GM12878 (cell line): ENCODE measurements at regions not wholly inside any gene's neighbourhood (a gene's known extent, or its start where the extent isn't known, plus 50 kb on each side); places are given as distances from the start of the nearest gene placed in this dataset.

Experiments used
- ATAC-seq: fragments of 200-7000 bp; cut with Tn5 transposase; 3 replicates; pipeline ENCODE4 v1.9.1; 2020; ENCODE audit warnings: mild to moderate bottlenecking, moderate library complexity
- BruUV-seq: library from RNA; stranded (reverse); fragments of 400-500 nt; replicated peaks from 2 replicates; lab custom pipeline; 2021; lab: Mats Ljungman, UMichigan
- CTCF ChIA-PET: fragments of 300-600 bp; sonication (Branson Sonifier 250); formaldehyde crosslinking; extraction: SDS; loops from one replicate; lab custom pipeline; 2021; ENCODE audit warnings: inconsistent platforms; lab: Yijun Ruan, JAX
- POLR2A ChIA-PET: fragments of 350-600 bp; formaldehyde crosslinking; extraction: SDS; loops from one replicate; lab custom pipeline; 2021; ENCODE audit warnings: inconsistent platforms; lab: Charles Lee
- RAD21 ChIA-PET: fragments of 300-600 bp; sonication (Branson Sonifier 250); formaldehyde crosslinking; loops from one replicate; lab custom pipeline; 2023; ENCODE audit warnings: antibody characterized with exemption; ENCODE audit not compliant: unreplicated experiment; lab: Charles Lee
- SMC1A ChIA-PET: fragments of 300-600 bp; sonication (Branson Sonifier 250); formaldehyde crosslinking; loops from one replicate; lab custom pipeline; 2023; ENCODE audit not compliant: unreplicated experiment, uncharacterized antibody; lab: Charles Lee
- DNase-seq: peaks from one replicate; pipeline ENCODE4 v3.0.0-alpha.2; 2011; ENCODE audit warnings: low read depth, low spot score
- FAIRE-seq: peaks from 3 replicates; lab custom pipeline; 2011; peaks lifted over from hg19 to GRCh38; lab: Jason Lieb, UNC
- H2AFZ ChIP-seq: 2 replicates; pipeline ENCODE4 v1.6.0; 2011; ENCODE audit warnings: low read depth, low read length, control low read depth; ENCODE audit not compliant: control insufficient read depth
- H3K27ac ChIP-seq: 2 replicates; pipeline ENCODE4 v1.5.1; 2011; ENCODE audit warnings: control low read depth; ENCODE audit not compliant: control insufficient read depth, insufficient read depth
- H3K27me3 ChIP-seq, 2 experiments: replicated peaks in 1 of 2; 2 replicates each; pipeline versions ENCODE4 v1.6.0 to v1.6.1; 2011; ENCODE audit warnings: low read length in 1 of 2; ENCODE audit not compliant: control insufficient read depth in 2 of 2, insufficient read depth in 2 of 2
- H3K36me3 ChIP-seq, 2 experiments: 2 replicates each; pipeline ENCODE4 v1.5.1; 2011; ENCODE audit warnings: low read length in 1 of 2; ENCODE audit not compliant: control insufficient read depth in 2 of 2, insufficient read depth in 2 of 2
- H3K4me1 ChIP-seq: 2 replicates; pipeline ENCODE4 v1.6.1; 2011; ENCODE audit warnings: mild to moderate bottlenecking, low read length, moderate library complexity, mixed read lengths; ENCODE audit not compliant: control insufficient read depth, insufficient read depth
- H3K4me2 ChIP-seq: 2 replicates; pipeline ENCODE4 v1.6.0; 2011; ENCODE audit warnings: control low read depth; ENCODE audit not compliant: control insufficient read depth, insufficient read depth
- H3K4me3 ChIP-seq: fragments of 200-600 bp; sonication (generic); 2 replicates; pipeline ENCODE4 v1.5.1; 2016
- H3K79me2 ChIP-seq: 2 replicates; pipeline ENCODE4 v1.6.0; 2011; ENCODE audit warnings: low read length; ENCODE audit not compliant: control insufficient read depth, insufficient read depth
- H3K9ac ChIP-seq: 2 replicates; pipeline ENCODE4 v1.8.0; 2011; ENCODE audit warnings: low read length, control low read depth, mixed read lengths; ENCODE audit not compliant: control insufficient read depth, insufficient read depth
- H3K9me3 ChIP-seq: replicated peaks from 3 replicates; pipeline ENCODE4 v1.5.1; 2011; ENCODE audit warnings: mild to moderate bottlenecking, low read length; ENCODE audit not compliant: control insufficient read depth, insufficient read depth
- H4K20me1 ChIP-seq: 2 replicates; pipeline ENCODE4 v1.6.0; 2011; ENCODE audit not compliant: control insufficient read depth, insufficient read depth
- ETV6 ChIP-seq, 2 experiments: fragments of 450-650 bp in 1 of 2; IDR thresholded peaks in 1 of 2; conservative IDR thresholded peaks in 1 of 2; 2 replicates each; pipeline ENCODE4 v1.6.1; 2014; ENCODE audit warnings: antibody characterized with exemption in 1 of 2, borderline replicate concordance in 1 of 2, low read depth in 1 of 2, mild to moderate bottlenecking in 1 of 2, moderate library complexity in 1 of 2
- FOXK2 ChIP-seq: fragments of 450-650 bp; IDR thresholded peaks from 2 replicates; pipeline ENCODE4 v1.6.1; 2017; ENCODE audit warnings: mild to moderate bottlenecking, moderate library complexity
- HDAC6 ChIP-seq: fragments of 200-600 bp; sonication (generic); IDR thresholded peaks from one replicate; pipeline ENCODE4 v1.8.0; 2017; ENCODE audit warnings: antibody characterized with exemption; ENCODE audit not compliant: unreplicated experiment
- HDGF ChIP-seq: fragments of 450-650 bp; IDR thresholded peaks from 2 replicates; pipeline ENCODE4 v1.6.1; 2016; ENCODE audit warnings: antibody characterized with exemption
- JUNB ChIP-seq: IDR thresholded peaks from 2 replicates; pipeline ENCODE4 v1.6.1; 2016; ENCODE audit warnings: antibody characterized with exemption, mild to moderate bottlenecking
- RB1 ChIP-seq: fragments of 450-650 bp; formaldehyde crosslinking; IDR thresholded peaks from 2 replicates; pipeline ENCODE4 v1.6.1; 2017; ENCODE audit warnings: mild to moderate bottlenecking, borderline replicate concordance
- STAT1 ChIP-seq: fragments of 450-650 bp; conservative IDR thresholded peaks from 2 replicates; pipeline ENCODE4 v1.6.1; 2014; ENCODE audit warnings: antibody characterized with exemption, mild to moderate bottlenecking
- STAT3 ChIP-seq: IDR thresholded peaks from 2 replicates; pipeline ENCODE4 v1.6.1; 2011; ENCODE audit warnings: low read depth, low read length, improper control_type of control experiment
- ZBED1 ChIP-seq: IDR thresholded peaks from 2 replicates; pipeline ENCODE4 v1.6.1; 2016; ENCODE audit warnings: borderline replicate concordance
- WGBS: methylation state at CpG from one replicate; pipeline ENCODE4 v1.1.6; 2016; ENCODE audit warnings: low lambda C conversion rate; ENCODE audit not compliant: insufficient replicate concordance, insufficient coverage; ENCODE audit errors: missing lambda C conversion rate; 5-methylcytosine and 5-hydroxymethylcytosine counted together
- in situ Hi-C: fragments of 300-500 bp; cut with MboI; formaldehyde crosslinking; loops from 9 replicates; pipeline ENCODE4 v1.14.3; 2018; ENCODE audit warnings: mixed read lengths
- intact Hi-C: fragments of 100-400 bp; cut with micrococcal nuclease; formaldehyde crosslinking; loops from one replicate; pipeline ENCODE4 v1.14.2; 2022; ENCODE audit not compliant: unreplicated experiment
- TF ChIP-seq, protein P1 (sequence below): fragments of 450-650 bp; IDR thresholded peaks from 2 replicates; pipeline ENCODE4 v1.6.1; 2017; ENCODE audit warnings: mild to moderate bottlenecking
- TF ChIP-seq, protein P2 (sequence below): IDR thresholded peaks from 2 replicates; pipeline ENCODE4 v1.6.1; 2012; ENCODE audit warnings: improper control_type of control experiment, low read depth, low read length; ENCODE audit not compliant: insufficient replicate concordance
- TF ChIP-seq, protein P3 (sequence below): IDR thresholded peaks from 2 replicates; pipeline ENCODE4 v1.6.1; 2012; ENCODE audit warnings: low read depth, low read length, improper control_type of control experiment
- TF ChIP-seq, protein P4 (sequence below): fragments of 150-350 bp; IDR thresholded peaks from 2 replicates; pipeline ENCODE4 v1.6.1; 2014; ENCODE audit warnings: mild to moderate bottlenecking, low read depth, low read length

DNA sequence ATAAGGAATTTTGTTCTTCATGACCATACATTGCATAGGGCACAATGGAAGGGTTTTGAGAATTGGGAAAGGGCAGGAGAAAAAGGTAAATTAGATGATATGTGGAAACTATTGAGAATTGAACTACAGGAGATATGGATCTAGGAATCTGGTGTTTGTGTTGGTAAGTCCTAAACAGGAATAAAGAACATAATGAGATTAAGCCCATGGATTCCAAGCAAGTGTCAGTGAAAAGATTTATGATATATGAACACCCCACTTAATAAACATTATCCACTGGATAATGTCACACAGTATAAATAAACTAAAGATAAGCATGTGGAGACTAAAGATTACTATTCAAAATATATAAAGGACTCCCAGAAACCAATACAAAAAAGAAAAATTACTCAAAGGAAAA lies 98.2 kb downstream of the TNFSF18 start (continued):
- TF ChIP-seq STAT3 = no peak
- no peak for TF ChIP-seq HDAC6
- no peak for TF ChIP-seq STAT1
- TF ChIP-seq FOXK2 = no peak

DNA sequence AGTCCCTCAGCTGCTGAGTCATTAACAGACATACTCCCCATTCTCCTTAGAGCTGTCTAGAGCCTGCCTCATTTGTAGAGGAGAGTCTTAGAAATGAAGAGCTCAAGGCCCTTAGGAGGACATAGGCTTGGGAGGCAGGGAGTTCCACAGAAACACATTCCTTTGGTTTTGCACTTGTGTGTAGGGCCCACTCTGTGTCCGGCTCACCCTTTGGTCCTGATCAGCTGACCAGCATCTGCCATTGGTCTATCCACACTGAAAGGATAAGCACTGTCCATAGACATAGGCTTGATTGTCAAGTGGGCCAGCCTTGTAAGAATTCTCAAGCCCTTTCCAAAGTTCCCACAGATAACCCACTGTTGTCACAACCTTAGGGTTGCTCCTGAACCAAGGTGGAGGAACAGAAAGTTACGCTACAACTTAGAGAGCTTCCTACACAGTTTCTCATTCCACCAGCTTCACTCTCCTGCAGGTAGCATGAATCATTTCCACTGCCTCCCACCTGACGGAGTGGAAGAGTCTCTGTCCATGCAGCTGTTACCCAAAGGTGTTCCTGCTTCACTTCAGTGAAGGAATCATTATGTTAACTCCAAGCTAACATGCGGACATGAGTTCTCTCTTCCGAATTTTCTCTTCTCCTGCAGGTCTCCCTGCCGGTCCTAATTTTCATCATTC lies 96.1 kb downstream of the TNFSF18 start:
- Histone ChIP-seq H3K4me1 (no peaks in the 10 kb centered on the region), H3K79me2 (no peaks in the 10 kb centered on the region), H3K27ac (no peak overlapping the region), H3K36me3 (no peaks in the 10 kb centered on the region), H3K4me2 (no peak overlapping the region), H3K27me3 (peaks cover 0 to 3% of the 10 kb centered on the region in 2 experiments; a peak in 2 of 4 replicates), H3K9ac (no peak overlapping the region), H3K9me3 (no peaks in the 10 kb centered on the region), H4K20me1 (no peaks in the 10 kb centered on the region), H2AFZ (no peak overlapping the region), H3K4me3 (no peak overlapping the region)
- FAIRE-seq (no peak), DNase-seq (no peak), ATAC-seq (no peak)
- intact Hi-C loops = no loop called here
- CTCF ChIA-PET = no interaction called here
- WGBS = 66% methylated on average over 6 of the region's 6 CpGs
- no TSS peak for BruUV-seq
- in situ Hi-C loops = no loop called here
- SMC1A ChIA-PET = interaction anchor here (1.1 kb wide), 1 partner anchor 245 kb away, joined by 3 read pairs; no protein-coding TSS in a partner anchor
- RAD21 ChIA-PET = no interaction called here
- POLR2A ChIA-PET = no interaction called here
- TF ChIP-seq, protein P1, sequence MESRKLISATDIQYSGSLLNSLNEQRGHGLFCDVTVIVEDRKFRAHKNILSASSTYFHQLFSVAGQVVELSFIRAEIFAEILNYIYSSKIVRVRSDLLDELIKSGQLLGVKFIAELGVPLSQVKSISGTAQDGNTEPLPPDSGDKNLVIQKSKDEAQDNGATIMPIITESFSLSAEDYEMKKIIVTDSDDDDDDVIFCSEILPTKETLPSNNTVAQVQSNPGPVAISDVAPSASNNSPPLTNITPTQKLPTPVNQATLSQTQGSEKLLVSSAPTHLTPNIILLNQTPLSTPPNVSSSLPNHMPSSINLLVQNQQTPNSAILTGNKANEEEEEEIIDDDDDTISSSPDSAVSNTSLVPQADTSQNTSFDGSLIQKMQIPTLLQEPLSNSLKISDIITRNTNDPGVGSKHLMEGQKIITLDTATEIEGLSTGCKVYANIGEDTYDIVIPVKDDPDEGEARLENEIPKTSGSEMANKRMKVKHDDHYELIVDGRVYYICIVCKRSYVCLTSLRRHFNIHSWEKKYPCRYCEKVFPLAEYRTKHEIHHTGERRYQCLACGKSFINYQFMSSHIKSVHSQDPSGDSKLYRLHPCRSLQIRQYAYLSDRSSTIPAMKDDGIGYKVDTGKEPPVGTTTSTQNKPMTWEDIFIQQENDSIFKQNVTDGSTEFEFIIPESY = no peak
- TF ChIP-seq, protein P2, sequence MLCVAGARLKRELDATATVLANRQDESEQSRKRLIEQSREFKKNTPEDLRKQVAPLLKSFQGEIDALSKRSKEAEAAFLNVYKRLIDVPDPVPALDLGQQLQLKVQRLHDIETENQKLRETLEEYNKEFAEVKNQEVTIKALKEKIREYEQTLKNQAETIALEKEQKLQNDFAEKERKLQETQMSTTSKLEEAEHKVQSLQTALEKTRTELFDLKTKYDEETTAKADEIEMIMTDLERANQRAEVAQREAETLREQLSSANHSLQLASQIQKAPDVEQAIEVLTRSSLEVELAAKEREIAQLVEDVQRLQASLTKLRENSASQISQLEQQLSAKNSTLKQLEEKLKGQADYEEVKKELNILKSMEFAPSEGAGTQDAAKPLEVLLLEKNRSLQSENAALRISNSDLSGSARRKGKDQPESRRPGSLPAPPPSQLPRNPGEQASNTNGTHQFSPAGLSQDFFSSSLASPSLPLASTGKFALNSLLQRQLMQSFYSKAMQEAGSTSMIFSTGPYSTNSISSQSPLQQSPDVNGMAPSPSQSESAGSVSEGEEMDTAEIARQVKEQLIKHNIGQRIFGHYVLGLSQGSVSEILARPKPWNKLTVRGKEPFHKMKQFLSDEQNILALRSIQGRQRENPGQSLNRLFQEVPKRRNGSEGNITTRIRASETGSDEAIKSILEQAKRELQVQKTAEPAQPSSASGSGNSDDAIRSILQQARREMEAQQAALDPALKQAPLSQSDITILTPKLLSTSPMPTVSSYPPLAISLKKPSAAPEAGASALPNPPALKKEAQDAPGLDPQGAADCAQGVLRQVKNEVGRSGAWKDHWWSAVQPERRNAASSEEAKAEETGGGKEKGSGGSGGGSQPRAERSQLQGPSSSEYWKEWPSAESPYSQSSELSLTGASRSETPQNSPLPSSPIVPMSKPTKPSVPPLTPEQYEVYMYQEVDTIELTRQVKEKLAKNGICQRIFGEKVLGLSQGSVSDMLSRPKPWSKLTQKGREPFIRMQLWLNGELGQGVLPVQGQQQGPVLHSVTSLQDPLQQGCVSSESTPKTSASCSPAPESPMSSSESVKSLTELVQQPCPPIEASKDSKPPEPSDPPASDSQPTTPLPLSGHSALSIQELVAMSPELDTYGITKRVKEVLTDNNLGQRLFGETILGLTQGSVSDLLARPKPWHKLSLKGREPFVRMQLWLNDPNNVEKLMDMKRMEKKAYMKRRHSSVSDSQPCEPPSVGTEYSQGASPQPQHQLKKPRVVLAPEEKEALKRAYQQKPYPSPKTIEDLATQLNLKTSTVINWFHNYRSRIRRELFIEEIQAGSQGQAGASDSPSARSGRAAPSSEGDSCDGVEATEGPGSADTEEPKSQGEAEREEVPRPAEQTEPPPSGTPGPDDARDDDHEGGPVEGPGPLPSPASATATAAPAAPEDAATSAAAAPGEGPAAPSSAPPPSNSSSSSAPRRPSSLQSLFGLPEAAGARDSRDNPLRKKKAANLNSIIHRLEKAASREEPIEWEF = no peak
- TF ChIP-seq JUNB (no peak), HDAC6 (no peak), HDGF (no peak), ETV6 (conservative IDR thresholded peaks at IDR 0.05 in 1 of 2, IDR thresholded peaks at IDR 0.05 in 1 of 2; ENCODE audit: borderline replicate concordance in 1 of 2, low read depth in 1 of 2) (no peak), ZBED1 (no peak), RB1 (no peak)
- TF ChIP-seq, protein P3, sequence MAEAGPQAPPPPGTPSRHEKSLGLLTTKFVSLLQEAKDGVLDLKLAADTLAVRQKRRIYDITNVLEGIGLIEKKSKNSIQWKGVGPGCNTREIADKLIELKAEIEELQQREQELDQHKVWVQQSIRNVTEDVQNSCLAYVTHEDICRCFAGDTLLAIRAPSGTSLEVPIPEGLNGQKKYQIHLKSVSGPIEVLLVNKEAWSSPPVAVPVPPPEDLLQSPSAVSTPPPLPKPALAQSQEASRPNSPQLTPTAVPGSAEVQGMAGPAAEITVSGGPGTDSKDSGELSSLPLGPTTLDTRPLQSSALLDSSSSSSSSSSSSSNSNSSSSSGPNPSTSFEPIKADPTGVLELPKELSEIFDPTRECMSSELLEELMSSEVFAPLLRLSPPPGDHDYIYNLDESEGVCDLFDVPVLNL = no peak
- TF ChIP-seq, protein P4, sequence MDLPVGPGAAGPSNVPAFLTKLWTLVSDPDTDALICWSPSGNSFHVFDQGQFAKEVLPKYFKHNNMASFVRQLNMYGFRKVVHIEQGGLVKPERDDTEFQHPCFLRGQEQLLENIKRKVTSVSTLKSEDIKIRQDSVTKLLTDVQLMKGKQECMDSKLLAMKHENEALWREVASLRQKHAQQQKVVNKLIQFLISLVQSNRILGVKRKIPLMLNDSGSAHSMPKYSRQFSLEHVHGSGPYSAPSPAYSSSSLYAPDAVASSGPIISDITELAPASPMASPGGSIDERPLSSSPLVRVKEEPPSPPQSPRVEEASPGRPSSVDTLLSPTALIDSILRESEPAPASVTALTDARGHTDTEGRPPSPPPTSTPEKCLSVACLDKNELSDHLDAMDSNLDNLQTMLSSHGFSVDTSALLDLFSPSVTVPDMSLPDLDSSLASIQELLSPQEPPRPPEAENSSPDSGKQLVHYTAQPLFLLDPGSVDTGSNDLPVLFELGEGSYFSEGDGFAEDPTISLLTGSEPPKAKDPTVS = no peak
